Liver (tissue), 3 donors: ENCODE measurements at regions not wholly inside any gene's neighbourhood (a gene's known extent, or its start where the extent isn't known, plus 50 kb on each side); places are given as distances from the start of the nearest gene placed in this dataset.

ENCODE experiments used
- CTCF ChIP-seq: fragments of 150-350 bp; IDR thresholded peaks from 2 replicates; pipeline ENCODE4 v1.5.1; 2017; ENCODE audit warnings: improper control_type of control experiment, low read depth, low read length; ENCODE audit not compliant: missing input control
- EGR1 ChIP-seq, 2 donors: IDR thresholded peaks; 2 replicates each; pipeline ENCODE4 v1.6.1; 2016 to 2018; ENCODE audit warnings: antibody characterized with exemption in 2 of 2, low read depth in 2 of 2
- FOXA1 ChIP-seq: IDR thresholded peaks from 2 replicates; pipeline ENCODE4 v1.6.1; 2016; ENCODE audit warnings: antibody characterized with exemption
- GABPA ChIP-seq, 2 donors: IDR thresholded peaks in 1 of 2; conservative IDR thresholded peaks in 1 of 2; 2 replicates each; pipeline ENCODE4 v1.6.1; 2016; ENCODE audit warnings: antibody characterized with exemption in 2 of 2, mild to moderate bottlenecking in 1 of 2, moderate library complexity in 1 of 2
- HNF4G ChIP-seq: IDR thresholded peaks from 2 replicates; pipeline ENCODE4 v1.6.1; 2016; ENCODE audit warnings: antibody characterized with exemption
- JUND ChIP-seq, 2 donors: IDR thresholded peaks; 2 replicates each; pipeline ENCODE4 v1.6.1; 2016; ENCODE audit warnings: antibody characterized with exemption in 2 of 2
- MAX ChIP-seq: IDR thresholded peaks from 2 replicates; pipeline ENCODE4 v1.6.1; 2016; ENCODE audit warnings: antibody characterized with exemption
- NR2F2 ChIP-seq: IDR thresholded peaks from 2 replicates; pipeline ENCODE4 v1.6.1; 2016; ENCODE audit warnings: antibody characterized with exemption
- RAD21 ChIP-seq, 2 donors: IDR thresholded peaks; 2 replicates each; pipeline ENCODE4 v1.6.1; 2016; ENCODE audit warnings: antibody characterized with exemption in 2 of 2, mild to moderate bottlenecking in 2 of 2
- SP1 ChIP-seq: IDR thresholded peaks from 2 replicates; pipeline ENCODE4 v1.6.1; 2018; ENCODE audit warnings: antibody characterized with exemption, mild to moderate bottlenecking
- TAF1 ChIP-seq: conservative IDR thresholded peaks from 2 replicates; pipeline ENCODE4 v1.6.1; 2016; ENCODE audit warnings: antibody characterized with exemption, mild to moderate bottlenecking
- YY1 ChIP-seq: IDR thresholded peaks from 2 replicates; pipeline ENCODE4 v1.6.1; 2016; ENCODE audit warnings: antibody characterized with exemption, mild to moderate bottlenecking
- TF ChIP-seq, protein P1 (sequence below): IDR thresholded peaks from 2 replicates; pipeline ENCODE4 v1.6.1; 2016; ENCODE audit warnings: antibody characterized with exemption, mild to moderate bottlenecking
- TF ChIP-seq, protein P2 (sequence below): IDR thresholded peaks from 2 replicates; pipeline ENCODE4 v1.6.1; 2016; ENCODE audit warnings: antibody characterized with exemption
- donor health status: healthy.
- donor health status: healthy.

DNA sequence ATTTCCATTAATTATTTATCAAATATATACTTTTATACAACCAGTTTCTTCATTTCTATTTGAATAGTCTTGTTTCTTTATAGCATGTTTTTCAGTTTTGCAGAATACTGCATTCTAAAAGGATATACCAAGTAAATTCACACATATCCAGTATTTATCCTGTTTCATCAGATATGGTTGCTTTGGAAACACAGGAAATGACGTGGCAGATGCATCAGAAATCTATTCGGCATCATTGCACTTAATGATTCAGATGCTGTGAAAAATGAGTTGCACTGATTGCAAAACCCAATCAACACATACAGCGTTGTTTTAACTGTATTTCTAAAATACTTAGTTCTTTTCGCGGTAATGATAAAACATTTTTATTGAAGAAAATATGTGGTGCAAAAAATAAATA lies 594.9 kb downstream of the CDH26 start:
- TF ChIP-seq HNF4G (no peak), RAD21 (IDR thresholded peaks at IDR 0.05) (no peak), CTCF (no peak), GABPA (IDR thresholded peaks at IDR 0.05 in 1 of 2, conservative IDR thresholded peaks at IDR 0.05 in 1 of 2) (no peak), FOXA1 (no peak), YY1 (no peak), SP1 (no peak), TAF1 (no peak), MAX (no peak), EGR1 (IDR thresholded peaks at IDR 0.05; ENCODE audit: low read depth in 2 of 2) (no peak), JUND (IDR thresholded peaks at IDR 0.05) (no peak), NR2F2 (no peak)
- TF ChIP-seq, protein P1, sequence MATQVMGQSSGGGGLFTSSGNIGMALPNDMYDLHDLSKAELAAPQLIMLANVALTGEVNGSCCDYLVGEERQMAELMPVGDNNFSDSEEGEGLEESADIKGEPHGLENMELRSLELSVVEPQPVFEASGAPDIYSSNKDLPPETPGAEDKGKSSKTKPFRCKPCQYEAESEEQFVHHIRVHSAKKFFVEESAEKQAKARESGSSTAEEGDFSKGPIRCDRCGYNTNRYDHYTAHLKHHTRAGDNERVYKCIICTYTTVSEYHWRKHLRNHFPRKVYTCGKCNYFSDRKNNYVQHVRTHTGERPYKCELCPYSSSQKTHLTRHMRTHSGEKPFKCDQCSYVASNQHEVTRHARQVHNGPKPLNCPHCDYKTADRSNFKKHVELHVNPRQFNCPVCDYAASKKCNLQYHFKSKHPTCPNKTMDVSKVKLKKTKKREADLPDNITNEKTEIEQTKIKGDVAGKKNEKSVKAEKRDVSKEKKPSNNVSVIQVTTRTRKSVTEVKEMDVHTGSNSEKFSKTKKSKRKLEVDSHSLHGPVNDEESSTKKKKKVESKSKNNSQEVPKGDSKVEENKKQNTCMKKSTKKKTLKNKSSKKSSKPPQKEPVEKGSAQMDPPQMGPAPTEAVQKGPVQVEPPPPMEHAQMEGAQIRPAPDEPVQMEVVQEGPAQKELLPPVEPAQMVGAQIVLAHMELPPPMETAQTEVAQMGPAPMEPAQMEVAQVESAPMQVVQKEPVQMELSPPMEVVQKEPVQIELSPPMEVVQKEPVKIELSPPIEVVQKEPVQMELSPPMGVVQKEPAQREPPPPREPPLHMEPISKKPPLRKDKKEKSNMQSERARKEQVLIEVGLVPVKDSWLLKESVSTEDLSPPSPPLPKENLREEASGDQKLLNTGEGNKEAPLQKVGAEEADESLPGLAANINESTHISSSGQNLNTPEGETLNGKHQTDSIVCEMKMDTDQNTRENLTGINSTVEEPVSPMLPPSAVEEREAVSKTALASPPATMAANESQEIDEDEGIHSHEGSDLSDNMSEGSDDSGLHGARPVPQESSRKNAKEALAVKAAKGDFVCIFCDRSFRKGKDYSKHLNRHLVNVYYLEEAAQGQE: no peak
- TF ChIP-seq, protein P2, sequence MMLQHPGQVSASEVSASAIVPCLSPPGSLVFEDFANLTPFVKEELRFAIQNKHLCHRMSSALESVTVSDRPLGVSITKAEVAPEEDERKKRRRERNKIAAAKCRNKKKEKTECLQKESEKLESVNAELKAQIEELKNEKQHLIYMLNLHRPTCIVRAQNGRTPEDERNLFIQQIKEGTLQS: no peak
